ENCODE measurements at regions not wholly inside any gene's neighbourhood (a gene's known extent, or its start where the extent isn't known, plus 50 kb on each side); places are given as distances from the start of the nearest gene placed in this dataset.
A peak's percentile ranks its signal among the peaks of the same experiment; 100 is the strongest.

- H3K4me3 ChIP-seq (ENCODE audit: low read length): no peak overlapping the region
- no peaks in the 10 kb centered on the region for H3K9me2 ChIP-seq (replicated peaks; ENCODE audit: insufficient read depth, low read length)
- H3K27me3 ChIP-seq (replicated peaks; ENCODE audit: insufficient read depth, low read length): no peaks in the 10 kb centered on the region
- H3K4me2 ChIP-seq (ENCODE audit: low read depth, low read length): no peak overlapping the region
- peak; percentile 26 for DNase-seq
- H3K79me2 ChIP-seq (ENCODE audit: low read length): no peaks in the 10 kb centered on the region
- H3K36me3 ChIP-seq (replicated peaks; ENCODE audit: insufficient read depth, low read length): no peaks in the 10 kb centered on the region
- H4K20me1 ChIP-seq (ENCODE audit: insufficient read depth, low read length): no peaks in the 10 kb centered on the region
- TF ChIP-seq, protein P1, sequence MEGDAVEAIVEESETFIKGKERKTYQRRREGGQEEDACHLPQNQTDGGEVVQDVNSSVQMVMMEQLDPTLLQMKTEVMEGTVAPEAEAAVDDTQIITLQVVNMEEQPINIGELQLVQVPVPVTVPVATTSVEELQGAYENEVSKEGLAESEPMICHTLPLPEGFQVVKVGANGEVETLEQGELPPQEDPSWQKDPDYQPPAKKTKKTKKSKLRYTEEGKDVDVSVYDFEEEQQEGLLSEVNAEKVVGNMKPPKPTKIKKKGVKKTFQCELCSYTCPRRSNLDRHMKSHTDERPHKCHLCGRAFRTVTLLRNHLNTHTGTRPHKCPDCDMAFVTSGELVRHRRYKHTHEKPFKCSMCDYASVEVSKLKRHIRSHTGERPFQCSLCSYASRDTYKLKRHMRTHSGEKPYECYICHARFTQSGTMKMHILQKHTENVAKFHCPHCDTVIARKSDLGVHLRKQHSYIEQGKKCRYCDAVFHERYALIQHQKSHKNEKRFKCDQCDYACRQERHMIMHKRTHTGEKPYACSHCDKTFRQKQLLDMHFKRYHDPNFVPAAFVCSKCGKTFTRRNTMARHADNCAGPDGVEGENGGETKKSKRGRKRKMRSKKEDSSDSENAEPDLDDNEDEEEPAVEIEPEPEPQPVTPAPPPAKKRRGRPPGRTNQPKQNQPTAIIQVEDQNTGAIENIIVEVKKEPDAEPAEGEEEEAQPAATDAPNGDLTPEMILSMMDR (IDR thresholded peaks at IDR 0.05; ENCODE audit: low read length): no peak
- no peaks in the 10 kb centered on the region for H3K4me1 ChIP-seq (ENCODE audit: low read length)
- no peak overlapping the region for H2AFZ ChIP-seq (ENCODE audit: low read length)
- H3K27ac ChIP-seq (ENCODE audit: low read length): no peak overlapping the region
- H3F3A ChIP-seq (ENCODE audit: insufficient read depth, low read length): no peaks in the 10 kb centered on the region
- no peak overlapping the region for H3K9ac ChIP-seq (ENCODE audit: low read length)
- H3K9me3 ChIP-seq (replicated peaks; ENCODE audit: insufficient read depth, low read length): no peaks in the 10 kb centered on the region
Measured at GRCh38 chrX:128436397-128437103, 384.3 kb upstream of the ACTRT1 start.

- no peak overlapping the region for H3K9ac ChIP-seq (ENCODE audit: low read length)
- H3K4me3 ChIP-seq (ENCODE audit: low read length): no peak overlapping the region
- no peaks in the 10 kb centered on the region for H3K9me3 ChIP-seq (replicated peaks; ENCODE audit: insufficient read depth, low read length)
- H3K4me1 ChIP-seq (ENCODE audit: low read length): no peaks in the 10 kb centered on the region
- no peak overlapping the region for H2AFZ ChIP-seq (ENCODE audit: low read length)
- no peaks in the 10 kb centered on the region for H3K9me2 ChIP-seq (replicated peaks; ENCODE audit: insufficient read depth, low read length)
- TF ChIP-seq EZH2phosphoT487 (IDR thresholded peaks at IDR 0.05; ENCODE audit: low read length) (no peak), EZH2 (optimal IDR thresholded peaks at IDR 0.05; ENCODE audit: low read depth, low read length) (no peak)
- TF ChIP-seq, protein P1 (IDR thresholded peaks at IDR 0.05; ENCODE audit: low read length): no peak
- no peaks in the 10 kb centered on the region for H4K20me1 ChIP-seq (ENCODE audit: insufficient read depth, low read length)
- DNase-seq: no peak
- no peaks in the 10 kb centered on the region for H3F3A ChIP-seq (ENCODE audit: insufficient read depth, low read length)
- H3K4me2 ChIP-seq (ENCODE audit: low read depth, low read length): no peak overlapping the region
- H3K27ac ChIP-seq (ENCODE audit: low read length): no peak overlapping the region
- no peaks in the 10 kb centered on the region for H3K36me3 ChIP-seq (replicated peaks; ENCODE audit: insufficient read depth, low read length)
- no peaks in the 10 kb centered on the region for H3K79me2 ChIP-seq (ENCODE audit: low read length)
- no peaks in the 10 kb centered on the region for H3K27me3 ChIP-seq (replicated peaks; ENCODE audit: insufficient read depth, low read length)
Measured at GRCh38 chrX:128425546-128425945, 373.3 kb upstream of the ACTRT1 start.

DNA sequence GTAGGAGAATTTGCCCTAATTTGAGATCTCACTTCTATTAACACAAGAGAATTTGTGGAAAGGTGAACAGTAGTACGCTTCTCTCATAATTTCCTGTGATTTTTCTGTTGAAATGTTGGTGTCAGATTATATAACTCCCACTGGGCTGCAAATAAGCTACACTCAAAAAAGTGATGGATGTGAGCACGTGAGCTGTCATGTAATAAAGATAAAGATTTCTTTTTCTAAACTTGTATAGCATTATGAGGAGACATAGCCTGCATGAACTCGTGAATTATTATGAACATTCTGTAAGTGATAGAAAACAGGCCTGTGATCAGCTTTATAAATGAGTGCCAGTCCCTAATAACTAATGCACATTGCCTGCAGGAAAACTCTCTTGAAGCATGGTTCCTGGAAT lies 356.6 kb upstream of the ACTRT1 start:
- no peaks in the 10 kb centered on the region for H3K9me2 ChIP-seq (replicated peaks; ENCODE audit: insufficient read depth, low read length)
- no peaks in the 10 kb centered on the region for H3F3A ChIP-seq (ENCODE audit: insufficient read depth, low read length)
- H3K4me3 ChIP-seq (ENCODE audit: low read length): no peak overlapping the region
- no peaks in the 10 kb centered on the region for H3K36me3 ChIP-seq (replicated peaks; ENCODE audit: insufficient read depth, low read length)
- no peaks in the 10 kb centered on the region for H3K9me3 ChIP-seq (replicated peaks; ENCODE audit: insufficient read depth, low read length)
- H4K20me1 ChIP-seq (ENCODE audit: insufficient read depth, low read length): no peaks in the 10 kb centered on the region
- H3K79me2 ChIP-seq (ENCODE audit: low read length): no peaks in the 10 kb centered on the region
- no peak overlapping the region for H2AFZ ChIP-seq (ENCODE audit: low read length)
- no peaks in the 10 kb centered on the region for H3K27me3 ChIP-seq (replicated peaks; ENCODE audit: insufficient read depth, low read length)
- H3K27ac ChIP-seq (ENCODE audit: low read length): no peak overlapping the region
- no peak overlapping the region for H3K4me2 ChIP-seq (ENCODE audit: low read depth, low read length)
- no peak overlapping the region for H3K9ac ChIP-seq (ENCODE audit: low read length)
- no peaks in the 10 kb centered on the region for H3K4me1 ChIP-seq (ENCODE audit: low read length)
- DNase-seq: no peak
- no peak for TF ChIP-seq EZH2 (optimal IDR thresholded peaks at IDR 0.05; ENCODE audit: low read depth, low read length)
- TF ChIP-seq, protein P1 (IDR thresholded peaks at IDR 0.05; ENCODE audit: low read length): no peak
- TF ChIP-seq EZH2phosphoT487 (IDR thresholded peaks at IDR 0.05; ENCODE audit: low read length): no peak
